ENCODE measurements at regions not wholly inside any gene's neighbourhood (a gene's known extent, or its start where the extent isn't known, plus 50 kb on each side); places are given as distances from the start of the nearest gene placed in this dataset.

DNA sequence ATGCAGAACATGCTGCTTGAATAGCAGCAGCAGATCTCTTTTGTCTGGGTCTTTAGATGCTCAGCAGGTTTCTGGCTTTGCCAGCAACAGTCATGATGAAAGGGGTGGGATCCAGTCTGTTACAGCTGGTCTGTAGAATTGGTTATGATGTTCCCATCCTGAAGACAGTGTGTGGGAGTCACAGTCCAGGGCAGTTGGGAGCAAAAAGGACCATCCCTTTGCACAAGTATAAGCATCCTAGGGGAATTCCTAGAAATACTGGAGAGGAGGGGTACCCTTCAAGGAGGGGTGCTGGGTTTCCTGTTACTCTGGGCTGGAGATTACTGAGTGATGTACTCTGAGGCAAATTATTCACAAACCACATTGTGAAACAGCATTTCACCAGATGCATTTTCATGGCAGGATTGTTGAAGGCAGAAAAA, 119.9 kb upstream of the RND3 start:
- TF ChIP-seq, protein P1, sequence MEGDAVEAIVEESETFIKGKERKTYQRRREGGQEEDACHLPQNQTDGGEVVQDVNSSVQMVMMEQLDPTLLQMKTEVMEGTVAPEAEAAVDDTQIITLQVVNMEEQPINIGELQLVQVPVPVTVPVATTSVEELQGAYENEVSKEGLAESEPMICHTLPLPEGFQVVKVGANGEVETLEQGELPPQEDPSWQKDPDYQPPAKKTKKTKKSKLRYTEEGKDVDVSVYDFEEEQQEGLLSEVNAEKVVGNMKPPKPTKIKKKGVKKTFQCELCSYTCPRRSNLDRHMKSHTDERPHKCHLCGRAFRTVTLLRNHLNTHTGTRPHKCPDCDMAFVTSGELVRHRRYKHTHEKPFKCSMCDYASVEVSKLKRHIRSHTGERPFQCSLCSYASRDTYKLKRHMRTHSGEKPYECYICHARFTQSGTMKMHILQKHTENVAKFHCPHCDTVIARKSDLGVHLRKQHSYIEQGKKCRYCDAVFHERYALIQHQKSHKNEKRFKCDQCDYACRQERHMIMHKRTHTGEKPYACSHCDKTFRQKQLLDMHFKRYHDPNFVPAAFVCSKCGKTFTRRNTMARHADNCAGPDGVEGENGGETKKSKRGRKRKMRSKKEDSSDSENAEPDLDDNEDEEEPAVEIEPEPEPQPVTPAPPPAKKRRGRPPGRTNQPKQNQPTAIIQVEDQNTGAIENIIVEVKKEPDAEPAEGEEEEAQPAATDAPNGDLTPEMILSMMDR (IDR thresholded peaks at IDR 0.05), result no peak
- no peak for TF ChIP-seq POLR2A (IDR thresholded peaks at IDR 0.05)
- no peak for TF ChIP-seq EP300 (IDR thresholded peaks at IDR 0.05)
- TF ChIP-seq POLR2AphosphoS5 (IDR thresholded peaks at IDR 0.05), result no peak

Data from gastroesophageal sphincter (tissue), 3 donors.